Coronary artery (tissue), 2 donors: ENCODE measurements at regions not wholly inside any gene's neighbourhood (a gene's known extent, or its start where the extent isn't known, plus 50 kb on each side); places are given as distances from the start of the nearest gene placed in this dataset.

Experiments
- DNase-seq: peaks from one replicate; pipeline ENCODE4 v3.0.0-alpha.2; 2017; ENCODE audit warnings: low spot score
- H3K27ac ChIP-seq, 2 donors: fragments of 200-600 bp; sonication (generic); one replicate each; pipeline ENCODE4 v1.5.1; 2016 to 2019
- H3K4me3 ChIP-seq: fragments of 200-600 bp; sonication (generic); 2 replicates; pipeline ENCODE4 v1.5.1; 2016; ENCODE audit warnings: mild to moderate bottlenecking, moderate library complexity
- TF ChIP-seq, protein P1 (sequence below): fragments of 200-600 bp; sonication (generic); IDR thresholded peaks from one replicate; pipeline ENCODE4 v1.5.1; 2019; ENCODE audit warnings: antibody characterized with exemption

DNA sequence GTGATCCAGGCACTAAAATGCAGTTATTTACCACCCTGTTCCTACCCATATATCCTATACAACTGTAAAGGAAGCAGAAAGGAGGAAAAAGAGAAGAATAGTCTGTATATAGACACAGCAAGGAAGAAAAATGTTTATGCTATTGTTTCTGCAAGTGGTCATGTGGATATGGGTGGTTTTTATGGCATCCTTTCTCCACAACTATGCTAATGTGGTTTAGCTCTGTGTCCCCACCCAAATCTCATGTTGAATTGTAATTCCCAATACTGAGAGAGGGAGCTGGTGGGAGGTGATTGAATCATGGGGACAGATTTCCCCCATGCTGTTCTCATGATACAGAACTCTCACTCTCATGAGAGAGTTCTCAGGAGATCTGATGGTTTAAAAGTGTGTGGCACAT is 439.8 kb downstream of the ZSWIM6 start:
- no peak overlapping the region for H3K4me3 ChIP-seq
- TF ChIP-seq, protein P1, sequence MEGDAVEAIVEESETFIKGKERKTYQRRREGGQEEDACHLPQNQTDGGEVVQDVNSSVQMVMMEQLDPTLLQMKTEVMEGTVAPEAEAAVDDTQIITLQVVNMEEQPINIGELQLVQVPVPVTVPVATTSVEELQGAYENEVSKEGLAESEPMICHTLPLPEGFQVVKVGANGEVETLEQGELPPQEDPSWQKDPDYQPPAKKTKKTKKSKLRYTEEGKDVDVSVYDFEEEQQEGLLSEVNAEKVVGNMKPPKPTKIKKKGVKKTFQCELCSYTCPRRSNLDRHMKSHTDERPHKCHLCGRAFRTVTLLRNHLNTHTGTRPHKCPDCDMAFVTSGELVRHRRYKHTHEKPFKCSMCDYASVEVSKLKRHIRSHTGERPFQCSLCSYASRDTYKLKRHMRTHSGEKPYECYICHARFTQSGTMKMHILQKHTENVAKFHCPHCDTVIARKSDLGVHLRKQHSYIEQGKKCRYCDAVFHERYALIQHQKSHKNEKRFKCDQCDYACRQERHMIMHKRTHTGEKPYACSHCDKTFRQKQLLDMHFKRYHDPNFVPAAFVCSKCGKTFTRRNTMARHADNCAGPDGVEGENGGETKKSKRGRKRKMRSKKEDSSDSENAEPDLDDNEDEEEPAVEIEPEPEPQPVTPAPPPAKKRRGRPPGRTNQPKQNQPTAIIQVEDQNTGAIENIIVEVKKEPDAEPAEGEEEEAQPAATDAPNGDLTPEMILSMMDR: no peak
- DNase-seq: no peak
- H3K27ac ChIP-seq: no peak overlapping the region

DNA sequence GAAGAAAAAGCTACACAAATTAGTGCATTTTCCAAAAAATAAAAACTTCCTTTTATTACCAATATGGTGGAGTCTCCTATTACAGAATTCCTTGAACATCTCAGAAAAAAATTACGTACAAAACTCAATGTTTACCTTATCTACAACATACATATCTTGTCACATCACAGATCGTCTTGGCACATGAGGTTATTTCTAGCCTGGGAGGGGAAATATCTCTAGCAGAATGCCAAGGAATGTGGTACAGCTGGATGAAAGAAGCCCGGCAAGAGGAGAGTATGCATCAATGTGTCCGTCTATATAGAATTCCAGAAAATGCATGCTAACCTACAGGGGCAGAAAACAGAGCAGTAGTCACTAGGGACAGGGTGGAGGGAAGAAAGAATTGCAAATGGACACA is 443.8 kb downstream of the ZSWIM6 start:
- TF ChIP-seq, protein P1: no peak
- no peak for DNase-seq
- Histone ChIP-seq H3K4me3 (no peak overlapping the region), H3K27ac (no peak overlapping the region)

DNA sequence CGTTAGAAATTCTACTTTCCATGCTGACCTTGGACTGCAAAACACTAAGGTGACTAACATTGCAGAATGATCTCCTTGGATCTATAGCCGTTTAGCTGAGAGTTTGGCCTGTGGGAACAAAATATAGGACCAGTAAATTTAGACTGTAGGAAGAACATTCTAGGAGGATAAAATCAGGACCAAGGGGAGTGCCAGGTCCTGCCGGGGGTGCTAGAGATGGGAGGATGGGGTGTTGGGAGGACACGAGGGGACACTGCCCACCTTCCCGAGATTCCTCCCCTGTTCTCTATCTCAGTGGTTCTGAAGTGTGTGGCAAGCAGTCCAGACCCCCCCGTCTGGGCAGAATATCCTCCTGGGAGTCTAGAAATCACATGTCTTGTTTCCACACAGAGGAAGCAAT is 445.2 kb downstream of the ZSWIM6 start:
- no peak for DNase-seq
- Histone ChIP-seq H3K27ac (no peak overlapping the region), H3K4me3 (no peak overlapping the region)
- TF ChIP-seq, protein P1: no peak

DNA sequence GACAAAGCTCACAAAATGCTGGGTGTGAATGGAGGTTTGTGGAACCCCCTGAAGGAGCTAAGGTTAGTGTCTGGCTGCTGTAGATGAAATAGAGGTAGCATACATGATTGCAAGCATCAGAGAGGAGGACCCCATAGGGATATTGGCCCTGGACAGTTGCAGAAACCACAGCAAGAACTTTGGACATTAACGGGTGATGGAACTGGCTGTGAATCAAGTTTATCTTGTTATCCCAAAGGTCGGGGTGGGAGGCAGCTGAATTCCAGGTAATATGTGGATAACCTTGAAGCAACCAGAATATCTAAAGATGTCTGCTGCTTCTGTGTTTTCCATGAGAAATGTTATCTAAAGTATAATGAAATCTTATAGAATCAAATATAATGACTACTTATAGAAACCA is 447.7 kb downstream of the ZSWIM6 start:
- no peak overlapping the region for H3K27ac ChIP-seq
- DNase-seq: no peak
- TF ChIP-seq, protein P1: no peak
- H3K4me3 ChIP-seq: no peak overlapping the region

DNA sequence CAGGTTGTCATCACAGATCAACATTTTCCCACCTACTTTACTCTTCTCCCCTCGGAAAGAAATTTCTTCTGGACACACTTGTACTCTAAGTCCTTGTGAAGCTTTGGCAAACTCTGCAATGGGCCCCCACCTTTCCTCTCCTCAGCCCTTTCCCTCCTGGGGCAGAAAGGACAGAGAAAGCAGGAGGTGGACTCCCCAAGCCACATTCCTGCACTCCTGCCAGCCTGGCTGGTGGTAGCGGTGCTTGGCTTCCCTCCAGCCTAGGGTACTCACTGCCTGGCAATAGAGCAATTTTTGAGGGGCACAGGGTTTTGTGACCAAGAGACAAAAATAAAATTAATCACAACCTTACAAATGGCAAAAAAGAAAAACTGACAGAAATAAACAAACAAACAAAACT is 451.4 kb downstream of the ZSWIM6 start:
- TF ChIP-seq, protein P1: no peak
- DNase-seq: no peak
- H3K4me3 ChIP-seq: no peak overlapping the region
- H3K27ac ChIP-seq: no peak overlapping the region

DNA sequence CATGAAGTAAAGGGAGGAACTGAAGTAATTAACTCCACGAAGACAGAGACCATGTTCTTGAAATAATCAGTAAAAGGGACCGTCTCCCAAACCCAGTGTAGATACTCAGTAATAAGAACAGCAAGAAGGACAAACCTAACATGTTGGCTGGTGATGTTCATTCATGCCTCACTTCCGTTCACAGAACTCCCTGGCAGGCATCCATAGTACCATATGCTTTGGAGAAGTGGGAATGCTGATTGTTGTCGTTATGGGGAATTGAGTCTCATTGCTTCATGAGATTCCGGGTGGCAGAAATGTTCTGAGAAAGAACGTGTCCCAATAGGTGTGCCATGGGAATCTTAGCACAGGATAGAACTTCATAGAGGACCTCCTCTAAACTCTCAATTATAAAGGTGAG is 452.3 kb downstream of the ZSWIM6 start:
- Histone ChIP-seq H3K4me3 (no peak overlapping the region), H3K27ac (no peak overlapping the region)
- TF ChIP-seq, protein P1: no peak
- DNase-seq: no peak

DNA sequence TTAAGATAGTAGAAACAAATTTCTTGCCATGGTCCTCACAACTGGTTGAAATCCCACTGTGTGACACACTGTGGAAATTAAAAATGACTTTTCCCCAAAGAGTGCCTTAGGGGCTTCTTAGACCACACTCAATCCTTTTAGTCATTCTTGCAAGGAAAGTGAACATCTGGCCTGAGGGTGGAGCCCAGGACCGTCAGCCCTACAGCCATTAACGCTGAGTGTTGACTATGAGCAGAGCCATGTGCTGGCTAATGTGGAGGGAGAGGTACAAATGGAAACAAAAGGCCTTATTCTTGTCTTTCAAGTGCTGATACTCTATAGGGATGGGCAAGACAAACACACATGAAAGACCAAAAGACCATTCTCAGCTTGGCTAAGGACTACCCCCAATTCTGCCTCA is 456.5 kb downstream of the ZSWIM6 start:
- Histone ChIP-seq H3K27ac (no peak overlapping the region), H3K4me3 (no peak overlapping the region)
- TF ChIP-seq, protein P1: no peak
- no peak for DNase-seq
